H1 (cell line): ENCODE measurements at regions not wholly inside any gene's neighbourhood (a gene's known extent, or its start where the extent isn't known, plus 50 kb on each side); places are given as distances from the start of the nearest gene placed in this dataset.

Experiments
- CTCF ChIA-PET: fragments of 300-600 bp; sonication (Branson Sonifier 250); formaldehyde crosslinking; loops from one replicate; lab custom pipeline; 2021; ENCODE audit not compliant: partially characterized antibody; lab: Charles Lee
- POLR2A ChIA-PET: fragments of 300-600 bp; sonication (Branson Sonifier 250); formaldehyde crosslinking; loops from one replicate; lab custom pipeline; 2021; ENCODE audit warnings: inconsistent platforms; ENCODE audit not compliant: partially characterized antibody; lab: Charles Lee
- DNase-seq, 2 experiments: peaks; one replicate each; pipeline versions ENCODE4 v3.0.0 to v3.0.0-alpha.2; 2010 to 2022; ENCODE audit warnings: low spot score in 2 of 2, low read depth in 1 of 2, mixed read lengths in 1 of 2
- FAIRE-seq: peaks from 2 replicates; lab custom pipeline; 2011; peaks lifted over from hg19 to GRCh38; lab: Jason Lieb, UNC
- H2AFZ ChIP-seq: 2 replicates; pipeline ENCODE4 v1.8.1; 2012; ENCODE audit warnings: low read length, inconsistent platforms
- H2AK5ac ChIP-seq: 2 replicates; pipeline ENCODE4 v1.6.1; 2013; ENCODE audit warnings: low read depth, low read length
- H2BK120ac ChIP-seq: replicated peaks from 2 replicates; pipeline ENCODE3; 2013; ENCODE audit warnings: low read depth, low read length, inconsistent platforms
- H2BK12ac ChIP-seq: 2 replicates; pipeline ENCODE4 v1.6.1; 2013; ENCODE audit warnings: low read depth, low read length
- H2BK15ac ChIP-seq: 2 replicates; pipeline ENCODE4 v1.6.1; 2013; ENCODE audit warnings: low read length
- H2BK20ac ChIP-seq: 2 replicates; pipeline ENCODE4 v1.6.1; 2013; ENCODE audit warnings: low read length
- H2BK5ac ChIP-seq: 2 replicates; pipeline ENCODE4 v1.6.1; 2013; ENCODE audit warnings: low read depth, low read length
- H3K14ac ChIP-seq: 2 replicates; pipeline ENCODE4 v1.6.1; 2013; ENCODE audit warnings: inconsistent platforms; ENCODE audit not compliant: insufficient read length
- H3K18ac ChIP-seq: 2 replicates; pipeline ENCODE4 v1.6.1; 2013; ENCODE audit warnings: low read length; ENCODE audit errors: extremely low read depth
- H3K23ac ChIP-seq: 2 replicates; pipeline ENCODE4 v1.6.1; 2013; ENCODE audit warnings: inconsistent platforms; ENCODE audit not compliant: insufficient read length
- H3K23me2 ChIP-seq: 2 replicates; pipeline ENCODE4 v1.6.1; 2013; ENCODE audit warnings: low read depth, low read length
- H3K27ac ChIP-seq: 2 replicates; pipeline ENCODE4 v1.6.1; 2011; ENCODE audit warnings: low read depth, low read length, inconsistent platforms
- H3K27me3 ChIP-seq, 4 experiments: replicated peaks in 1 of 4; 1 replicate in 1 of 4; 2 replicates in 3 of 4; pipeline versions ENCODE4 v1.6.1 to v1.8.1; 2011 to 2013; ENCODE audit warnings: low read length in 3 of 4, mild to moderate bottlenecking in 3 of 4, inconsistent platforms in 2 of 4, mixed read lengths in 2 of 4, moderate library complexity in 1 of 4; ENCODE audit not compliant: control insufficient read depth in 3 of 4, insufficient read depth in 3 of 4; ENCODE audit errors: extremely low read depth in 1 of 4
- H3K36me3 ChIP-seq, 4 experiments: 2 replicates each; pipeline versions ENCODE4 v1.6.1 to v1.8.1; 2011 to 2013; ENCODE audit warnings: mild to moderate bottlenecking in 4 of 4, low read length in 3 of 4, moderate library complexity in 2 of 4, control low read depth in 1 of 4, inconsistent platforms in 1 of 4; ENCODE audit not compliant: insufficient read depth in 4 of 4, control insufficient read depth in 2 of 4
- H3K4ac ChIP-seq: replicated peaks from 2 replicates; pipeline ENCODE3; 2013; ENCODE audit warnings: low read length, low read depth, mixed read lengths, inconsistent platforms; ENCODE audit not compliant: insufficient read length
- H3K4me1 ChIP-seq, 4 experiments: replicated peaks in 1 of 4; 1 replicate in 1 of 4; 2 replicates in 3 of 4; pipeline versions ENCODE4 v1.6.1 to v1.8.1; 2011 to 2013; ENCODE audit warnings: low read length in 3 of 4, inconsistent platforms in 2 of 4, mixed read lengths in 1 of 4; ENCODE audit not compliant: insufficient read depth in 4 of 4, control insufficient read depth in 3 of 4
- H3K4me2 ChIP-seq, 2 experiments: 2 replicates each; pipeline versions ENCODE4 v1.6.1 to v1.8.1; 2011 to 2013; ENCODE audit warnings: low read depth in 2 of 2, low read length in 2 of 2, control low read depth in 1 of 2, inconsistent platforms in 1 of 2, mild to moderate bottlenecking in 1 of 2; ENCODE audit not compliant: insufficient read depth in 1 of 2
- H3K4me3 ChIP-seq, 4 experiments: fragments of 200-600, 300-600 bp in 1 of 4; sonication (generic), shearing (Covaris generic), sonication (Bioruptor Twin) in 1 of 4; 2 replicates each; pipeline versions ENCODE4 v1.5.1 to v1.8.1; 2011 to 2016; ENCODE audit warnings: low read length in 4 of 4, low read depth in 3 of 4, control low read depth in 2 of 4, inconsistent platforms in 2 of 4, mild to moderate bottlenecking in 2 of 4, mixed read lengths in 1 of 4, moderate library complexity in 1 of 4; ENCODE audit not compliant: insufficient read depth in 2 of 4; ENCODE audit errors: extremely low read depth in 1 of 4
- H3K56ac ChIP-seq: replicated peaks from 2 replicates; pipeline ENCODE3; 2013; ENCODE audit warnings: low read depth, mild to moderate bottlenecking, mixed read lengths, low read length, inconsistent platforms; ENCODE audit not compliant: insufficient read length
- H3K79me1 ChIP-seq: 2 replicates; pipeline ENCODE4 v1.6.1; 2013; ENCODE audit warnings: low read depth, low read length, control low read depth
- H3K79me2 ChIP-seq, 2 experiments: 2 replicates each; pipeline versions ENCODE4 v1.6.1 to v1.8.1; 2012 to 2013; ENCODE audit warnings: low read length in 2 of 2, mild to moderate bottlenecking in 2 of 2, inconsistent platforms in 1 of 2; ENCODE audit not compliant: insufficient read depth in 2 of 2, control insufficient read depth in 1 of 2
- H3K9ac ChIP-seq, 4 experiments: replicated peaks in 1 of 4; 1 replicate in 1 of 4; 2 replicates in 3 of 4; pipeline versions ENCODE4 v1.6.1 to v1.8.1; 2011 to 2013; ENCODE audit warnings: low read depth in 3 of 4, low read length in 3 of 4, control low read depth in 2 of 4, mild to moderate bottlenecking in 2 of 4, moderate library complexity in 2 of 4, inconsistent platforms in 1 of 4; ENCODE audit errors: extremely low read depth in 1 of 4
- H3K9me3 ChIP-seq, 2 experiments: 2 replicates each; pipeline versions ENCODE4 v1.6.1 to v1.8.1; 2012 to 2013; ENCODE audit warnings: mild to moderate bottlenecking in 2 of 2, moderate library complexity in 2 of 2, control low read depth in 1 of 2, inconsistent platforms in 1 of 2, low read depth in 1 of 2, low read length in 1 of 2, mixed read lengths in 1 of 2; ENCODE audit not compliant: insufficient read depth in 2 of 2
- H4K20me1 ChIP-seq, 2 experiments: replicated peaks in 1 of 2; 2 replicates each; pipeline versions ENCODE3 to v1.8.1; 2011 to 2013; ENCODE audit warnings: inconsistent platforms in 2 of 2, low read length in 2 of 2, mild to moderate bottlenecking in 1 of 2; ENCODE audit not compliant: insufficient read depth in 2 of 2, control insufficient read depth in 1 of 2
- H4K5ac ChIP-seq: 2 replicates; pipeline ENCODE4 v1.6.1; 2013; ENCODE audit warnings: low read length, low read depth, mixed read lengths, inconsistent platforms; ENCODE audit not compliant: insufficient read length
- H4K8ac ChIP-seq: 2 replicates; pipeline ENCODE4 v1.8.0; 2013; ENCODE audit warnings: mild to moderate bottlenecking, moderate library complexity, low read length, inconsistent platforms; ENCODE audit not compliant: insufficient read depth; ENCODE audit errors: extremely low read depth
- H4K91ac ChIP-seq: replicated peaks from 2 replicates; pipeline ENCODE3; 2013; ENCODE audit warnings: low read length, mixed read lengths, inconsistent platforms; ENCODE audit not compliant: insufficient read length
- FOSL1 ChIP-seq: IDR thresholded peaks from 2 replicates; pipeline ENCODE4 v1.6.1; 2011; ENCODE audit warnings: mild to moderate bottlenecking, low read depth, low read length, moderate library complexity; ENCODE audit not compliant: insufficient read depth
- WGBS, 2 experiments: shearing (Covaris generic) in 1 of 2; methylation state at CpG; one replicate each; pipeline versions ENCODE4 v1.1.6 to v1.1.7; 2013 to 2015; ENCODE audit warnings: low lambda C conversion rate in 2 of 2, mixed read lengths in 2 of 2, inconsistent platforms in 1 of 2, low coverage in 1 of 2, missing lambda C conversion rate in 1 of 2; ENCODE audit not compliant: insufficient replicate concordance in 2 of 2, insufficient coverage in 1 of 2, insufficient read length in 1 of 2; ENCODE audit errors: extremely low coverage in 1 of 2, missing lambda C conversion rate in 1 of 2; 5-methylcytosine and 5-hydroxymethylcytosine counted together

DNA sequence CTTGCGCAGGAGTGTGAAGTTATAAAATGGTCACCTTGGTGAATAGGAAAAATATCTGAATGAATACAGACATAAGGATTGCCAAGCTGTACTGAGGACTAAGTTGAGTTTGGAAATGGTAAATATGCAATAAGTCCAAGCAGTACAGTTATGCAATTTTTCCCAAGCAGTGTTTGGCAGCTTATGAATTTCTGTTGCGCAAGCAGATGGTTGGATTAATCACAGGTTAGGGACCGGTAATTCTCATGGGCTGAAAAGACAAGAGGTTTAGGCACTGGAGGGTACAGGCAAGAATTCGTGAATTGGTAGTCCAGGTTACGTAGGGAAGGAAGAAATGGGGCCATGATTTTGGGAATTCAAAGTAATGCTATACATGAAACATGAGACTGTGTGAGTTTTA is 210.3 kb downstream of the RAP2B start:
- 98% methylated on average over 5 of the region's 5 CpGs; no CpG with 5 or more reads in 1 of the 2 experiments for WGBS, 2 experiments
- Histone ChIP-seq H3K79me1 (no peaks in the 10 kb centered on the region), H2BK15ac (no peak overlapping the region), H3K4me3 (no peak overlapping the region), H4K91ac (no peak overlapping the region), H3K4me2 (no peak overlapping the region), H3K9ac (no peak overlapping the region), H3K23ac (no peak overlapping the region), H3K23me2 (no peaks in the 10 kb centered on the region), H4K8ac (no peak overlapping the region), H4K20me1 (no peaks in the 10 kb centered on the region), H2BK12ac (no peak overlapping the region), H3K18ac (no peak overlapping the region), H3K56ac (no peak overlapping the region), H3K36me3 (peaks cover 0 to 3% (median 0%) of the 10 kb centered on the region in 4 experiments; a peak in 1 of 8 replicates), H3K27ac (no peak overlapping the region), H2BK20ac (no peak overlapping the region), H4K5ac (no peak overlapping the region), H3K4me1 (no peaks in the 10 kb centered on the region), H2BK5ac (no peak overlapping the region), H3K4ac (no peak overlapping the region), H3K79me2 (no peaks in the 10 kb centered on the region), H2AK5ac (no peak overlapping the region), H3K14ac (no peak overlapping the region), H2AFZ (no peak overlapping the region), H2BK120ac (no peak overlapping the region), H3K9me3 (peaks cover 12 to 15% of the 10 kb centered on the region in 2 experiments), H3K27me3 (no peaks in the 10 kb centered on the region)
- FAIRE-seq (no peak), DNase-seq (no peak)
- ChIA-PET CTCF (no interaction called here), POLR2A (no interaction called here)
- no peak for TF ChIP-seq FOSL1
